ENCODE measurements at regions not wholly inside any gene's neighbourhood (a gene's known extent, or its start where the extent isn't known, plus 50 kb on each side); places are given as distances from the start of the nearest gene placed in this dataset.

DNA sequence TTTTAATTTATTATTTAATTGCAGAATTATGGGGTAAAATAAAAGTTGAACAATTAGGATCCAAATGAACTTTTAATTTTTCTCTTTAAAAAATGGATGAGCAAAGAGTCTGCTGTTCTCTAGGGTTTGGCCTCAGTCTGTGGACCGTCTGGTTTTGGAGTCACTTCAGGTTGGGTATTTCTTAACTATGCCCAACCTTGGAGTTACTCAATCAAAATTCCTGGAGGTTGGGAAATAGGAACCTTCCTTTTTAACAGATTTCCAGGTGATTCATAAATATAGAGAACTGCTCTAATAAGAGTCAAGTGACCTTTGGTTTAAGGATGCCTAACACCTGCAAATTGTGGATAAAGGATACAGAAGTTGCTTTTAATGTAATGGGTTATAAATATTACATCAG is 241.5 kb upstream of the GCFC2 start:
- DNase-seq (ENCODE audit: low read depth in 2 of 2): no peak
- TF ChIP-seq, protein P1, sequence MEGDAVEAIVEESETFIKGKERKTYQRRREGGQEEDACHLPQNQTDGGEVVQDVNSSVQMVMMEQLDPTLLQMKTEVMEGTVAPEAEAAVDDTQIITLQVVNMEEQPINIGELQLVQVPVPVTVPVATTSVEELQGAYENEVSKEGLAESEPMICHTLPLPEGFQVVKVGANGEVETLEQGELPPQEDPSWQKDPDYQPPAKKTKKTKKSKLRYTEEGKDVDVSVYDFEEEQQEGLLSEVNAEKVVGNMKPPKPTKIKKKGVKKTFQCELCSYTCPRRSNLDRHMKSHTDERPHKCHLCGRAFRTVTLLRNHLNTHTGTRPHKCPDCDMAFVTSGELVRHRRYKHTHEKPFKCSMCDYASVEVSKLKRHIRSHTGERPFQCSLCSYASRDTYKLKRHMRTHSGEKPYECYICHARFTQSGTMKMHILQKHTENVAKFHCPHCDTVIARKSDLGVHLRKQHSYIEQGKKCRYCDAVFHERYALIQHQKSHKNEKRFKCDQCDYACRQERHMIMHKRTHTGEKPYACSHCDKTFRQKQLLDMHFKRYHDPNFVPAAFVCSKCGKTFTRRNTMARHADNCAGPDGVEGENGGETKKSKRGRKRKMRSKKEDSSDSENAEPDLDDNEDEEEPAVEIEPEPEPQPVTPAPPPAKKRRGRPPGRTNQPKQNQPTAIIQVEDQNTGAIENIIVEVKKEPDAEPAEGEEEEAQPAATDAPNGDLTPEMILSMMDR (IDR thresholded peaks at IDR 0.05; ENCODE audit: low read depth, low read length): no peak
- no peak overlapping the region for H3K4me3 ChIP-seq (replicated peaks in 1 of 2; ENCODE audit: low read depth in 2 of 2, low read length in 2 of 2)

DNA sequence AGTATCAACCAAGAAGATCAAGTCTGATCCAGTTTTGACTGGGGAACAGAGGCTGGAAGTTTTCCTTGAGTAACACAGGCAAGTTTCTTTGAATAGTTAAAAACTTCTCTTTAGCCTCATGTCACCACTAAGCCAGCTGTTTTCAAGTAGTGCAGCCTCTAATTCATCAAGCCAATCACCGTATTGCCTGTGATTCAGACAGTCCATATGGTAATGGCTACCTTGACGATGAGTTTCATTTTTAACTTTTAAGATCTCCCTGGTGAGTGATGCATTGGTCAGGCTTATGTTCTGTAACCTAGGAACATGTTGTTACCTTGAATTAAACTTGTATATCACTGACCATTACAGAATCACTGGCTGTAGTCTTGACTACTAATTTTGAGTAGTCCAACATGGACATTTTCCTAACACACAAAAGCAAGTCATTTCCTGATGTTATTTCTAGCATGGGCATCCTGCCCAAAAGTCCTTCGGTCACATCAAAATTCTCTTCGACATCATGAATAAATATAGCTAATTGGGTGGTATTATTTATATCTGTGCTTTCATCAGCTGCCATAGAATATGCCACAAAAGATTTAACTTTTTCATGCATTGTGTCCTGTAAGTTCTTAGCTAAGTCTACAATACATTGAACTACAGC is 238.8 kb upstream of the GCFC2 start:
- TF ChIP-seq, protein P1 (IDR thresholded peaks at IDR 0.05; ENCODE audit: low read depth, low read length): no peak
- DNase-seq (ENCODE audit: low read depth in 2 of 2): no peak
- H3K4me3 ChIP-seq (replicated peaks in 1 of 2; ENCODE audit: low read depth in 2 of 2, low read length in 2 of 2): no peak overlapping the region

DNA sequence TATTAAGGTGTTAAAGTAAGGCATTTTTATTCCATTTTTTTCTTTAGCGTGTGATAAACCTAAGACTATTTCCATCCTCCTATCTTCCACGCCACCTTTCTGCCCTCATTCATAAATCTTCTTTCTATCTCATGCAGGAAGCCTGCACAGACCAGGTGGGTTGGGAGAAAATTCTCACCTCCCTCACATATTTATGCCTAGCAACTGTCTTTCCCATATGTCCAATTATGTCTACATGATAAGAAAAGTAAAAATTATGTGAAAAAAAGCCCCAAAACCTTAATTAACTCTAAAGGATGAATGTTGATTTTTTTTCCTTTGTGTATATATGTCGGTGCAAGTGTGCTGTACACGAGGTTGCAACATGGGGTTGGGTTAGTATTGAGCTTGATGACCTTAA is 225.6 kb upstream of the GCFC2 start:
- TF ChIP-seq, protein P1 (IDR thresholded peaks at IDR 0.05; ENCODE audit: low read depth, low read length): no peak
- no peak for DNase-seq (ENCODE audit: low read depth in 2 of 2)
- no peak overlapping the region for H3K4me3 ChIP-seq (replicated peaks in 1 of 2; ENCODE audit: low read depth in 2 of 2, low read length in 2 of 2)

DNA sequence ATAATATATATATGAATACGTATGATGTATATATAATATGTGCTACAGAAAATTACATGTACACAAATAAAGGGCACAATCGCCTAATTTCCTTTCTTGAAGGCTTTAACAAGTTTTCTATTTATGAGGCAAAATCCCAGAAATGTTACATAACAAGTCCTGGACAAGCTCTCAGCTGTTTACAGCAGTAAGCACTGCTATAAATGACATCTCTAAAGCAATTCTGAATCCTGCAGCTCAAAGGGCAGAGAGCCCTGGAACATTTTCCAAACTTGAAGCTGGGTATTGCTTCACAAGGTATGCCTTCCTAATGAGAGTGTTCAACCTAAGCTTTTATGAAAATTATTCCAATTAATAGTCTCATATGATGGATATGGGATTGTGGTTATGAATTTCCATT is 222.3 kb upstream of the GCFC2 start:
- no peak for DNase-seq (ENCODE audit: low read depth in 2 of 2)
- no peak overlapping the region for H3K4me3 ChIP-seq (replicated peaks in 1 of 2; ENCODE audit: low read depth in 2 of 2, low read length in 2 of 2)
- TF ChIP-seq, protein P1 (IDR thresholded peaks at IDR 0.05; ENCODE audit: low read depth, low read length): no peak

DNA sequence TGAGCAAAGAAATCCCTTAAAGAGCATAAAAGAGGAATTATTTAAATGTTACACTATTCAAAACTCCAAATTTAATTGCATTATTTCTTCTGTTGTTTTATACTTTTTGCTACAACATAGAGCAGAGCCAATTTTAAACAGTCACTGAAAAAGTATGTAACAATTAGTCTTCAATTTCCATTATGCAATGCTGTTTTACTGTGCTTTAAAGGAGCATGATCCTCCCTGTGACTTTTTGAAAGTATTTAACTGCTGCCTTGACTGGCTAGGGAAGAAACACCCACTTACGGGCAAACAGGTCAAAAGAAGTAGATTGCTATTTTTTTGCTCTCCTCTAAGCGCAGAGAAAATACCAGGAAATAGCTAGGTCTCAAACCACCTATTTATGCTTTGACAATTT is 217.4 kb upstream of the GCFC2 start:
- DNase-seq (ENCODE audit: low read depth in 2 of 2): no peak
- TF ChIP-seq, protein P1 (IDR thresholded peaks at IDR 0.05; ENCODE audit: low read depth, low read length): no peak
- H3K4me3 ChIP-seq (replicated peaks in 1 of 2; ENCODE audit: low read depth in 2 of 2, low read length in 2 of 2): no peak overlapping the region

DNA sequence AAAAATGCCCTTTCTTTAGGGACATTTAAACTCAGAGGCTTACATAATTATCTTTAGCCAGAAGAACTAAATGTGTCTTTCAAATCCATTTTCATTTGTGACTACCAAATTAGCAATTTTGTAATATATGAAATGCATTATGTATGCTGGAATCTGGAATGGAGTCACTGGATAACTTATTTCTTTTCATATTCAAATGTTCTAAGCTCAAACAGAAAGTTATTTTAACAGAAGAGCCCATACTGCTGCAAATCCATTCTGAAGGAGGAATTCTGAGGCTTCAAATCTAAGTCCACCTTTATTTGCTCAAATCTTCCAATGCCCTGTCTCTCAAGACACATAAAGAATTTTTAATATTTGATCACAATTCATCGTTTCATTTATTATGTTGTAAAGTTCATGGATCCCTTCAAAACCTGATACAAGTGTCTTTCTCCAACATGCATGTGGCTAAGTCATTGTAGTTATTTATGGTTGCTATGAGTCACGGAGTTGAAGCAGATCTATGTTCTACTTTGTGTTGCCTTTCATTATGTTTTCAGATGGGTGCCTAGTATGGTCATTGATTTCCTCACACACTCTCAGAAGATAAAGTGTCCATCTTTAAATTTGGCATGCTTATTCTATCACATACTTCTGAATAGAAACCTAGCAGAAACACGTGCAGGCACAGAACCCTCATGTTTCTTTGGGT is 214.8 kb upstream of the GCFC2 start:
- H3K4me3 ChIP-seq (replicated peaks in 1 of 2; ENCODE audit: low read depth in 2 of 2, low read length in 2 of 2): no peak overlapping the region
- TF ChIP-seq, protein P1 (IDR thresholded peaks at IDR 0.05; ENCODE audit: low read depth, low read length): no peak
- no peak for DNase-seq (ENCODE audit: low read depth in 2 of 2)

Data from cardiac fibroblast (primary cell).